Liver (tissue), 3 donors: ENCODE measurements at regions not wholly inside any gene's neighbourhood (a gene's known extent, or its start where the extent isn't known, plus 50 kb on each side); places are given as distances from the start of the nearest gene placed in this dataset.

Source experiments
- EGR1 ChIP-seq, 2 donors: IDR thresholded peaks; 2 replicates each; pipeline ENCODE4 v1.6.1; 2016 to 2018; ENCODE audit warnings: antibody characterized with exemption in 2 of 2, low read depth in 2 of 2
- GABPA ChIP-seq, 2 donors: IDR thresholded peaks in 1 of 2; conservative IDR thresholded peaks in 1 of 2; 2 replicates each; pipeline ENCODE4 v1.6.1; 2016; ENCODE audit warnings: antibody characterized with exemption in 2 of 2, mild to moderate bottlenecking in 1 of 2, moderate library complexity in 1 of 2
- SP1 ChIP-seq: IDR thresholded peaks from 2 replicates; pipeline ENCODE4 v1.6.1; 2018; ENCODE audit warnings: antibody characterized with exemption, mild to moderate bottlenecking
- TAF1 ChIP-seq: conservative IDR thresholded peaks from 2 replicates; pipeline ENCODE4 v1.6.1; 2016; ENCODE audit warnings: antibody characterized with exemption, mild to moderate bottlenecking
- TF ChIP-seq, protein P1 (sequence below): fragments of 150-350 bp; IDR thresholded peaks from 2 replicates; pipeline ENCODE4 v1.5.1; 2017; ENCODE audit warnings: improper control_type of control experiment, low read depth, low read length; ENCODE audit not compliant: missing input control
- TF ChIP-seq, protein P2 (sequence below): IDR thresholded peaks from 2 replicates; pipeline ENCODE4 v1.6.1; 2016; ENCODE audit warnings: antibody characterized with exemption
- donor health status: healthy.
- donor health status: healthy.

DNA sequence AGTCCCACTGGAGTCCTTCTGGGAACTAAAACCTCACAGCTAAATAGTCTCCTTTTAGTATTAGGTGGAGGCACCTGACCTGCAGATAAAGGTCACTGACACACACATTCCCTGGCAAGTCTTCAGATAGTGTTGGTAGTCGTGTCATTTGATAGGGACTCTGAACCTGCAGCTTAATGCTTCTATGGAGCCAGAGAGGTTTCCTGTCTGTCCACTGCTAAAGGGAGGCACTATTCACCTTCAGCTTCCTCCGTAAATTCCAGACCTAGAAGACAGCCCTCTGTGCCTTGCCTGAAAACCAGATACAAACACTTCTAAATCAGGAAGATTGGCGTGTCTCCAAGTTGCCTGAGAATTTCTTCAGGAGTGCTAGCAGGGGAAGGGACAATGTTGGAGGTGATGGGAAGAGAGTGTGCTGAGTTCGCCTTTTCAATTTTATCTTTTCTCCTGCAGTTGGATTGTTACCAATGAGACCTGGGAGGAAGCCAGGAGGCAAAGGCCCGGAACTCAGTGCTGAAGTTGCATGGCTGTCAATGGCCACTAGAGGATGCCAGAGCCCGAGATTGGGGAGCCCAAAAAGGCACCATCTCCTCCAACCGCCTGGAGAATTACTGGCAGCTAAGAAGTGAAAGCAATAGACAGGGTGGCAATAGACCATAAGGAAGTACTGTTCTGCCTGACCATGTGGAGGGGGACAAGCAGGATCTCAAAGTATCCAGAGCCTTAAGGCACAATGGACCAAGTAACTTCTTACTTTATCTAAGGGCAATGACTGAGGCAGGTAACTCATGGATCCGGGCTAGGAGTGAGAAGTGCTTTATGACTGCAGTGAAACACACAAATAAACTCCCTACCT is 81.6 kb upstream of the SCAF11 start:
- TF ChIP-seq GABPA (IDR thresholded peaks at IDR 0.05 in 1 of 2, conservative IDR thresholded peaks at IDR 0.05 in 1 of 2) (no peak), EGR1 (IDR thresholded peaks at IDR 0.05; ENCODE audit: low read depth in 2 of 2) (no peak), SP1 (no peak), TAF1 (no peak)
- TF ChIP-seq, protein P1, sequence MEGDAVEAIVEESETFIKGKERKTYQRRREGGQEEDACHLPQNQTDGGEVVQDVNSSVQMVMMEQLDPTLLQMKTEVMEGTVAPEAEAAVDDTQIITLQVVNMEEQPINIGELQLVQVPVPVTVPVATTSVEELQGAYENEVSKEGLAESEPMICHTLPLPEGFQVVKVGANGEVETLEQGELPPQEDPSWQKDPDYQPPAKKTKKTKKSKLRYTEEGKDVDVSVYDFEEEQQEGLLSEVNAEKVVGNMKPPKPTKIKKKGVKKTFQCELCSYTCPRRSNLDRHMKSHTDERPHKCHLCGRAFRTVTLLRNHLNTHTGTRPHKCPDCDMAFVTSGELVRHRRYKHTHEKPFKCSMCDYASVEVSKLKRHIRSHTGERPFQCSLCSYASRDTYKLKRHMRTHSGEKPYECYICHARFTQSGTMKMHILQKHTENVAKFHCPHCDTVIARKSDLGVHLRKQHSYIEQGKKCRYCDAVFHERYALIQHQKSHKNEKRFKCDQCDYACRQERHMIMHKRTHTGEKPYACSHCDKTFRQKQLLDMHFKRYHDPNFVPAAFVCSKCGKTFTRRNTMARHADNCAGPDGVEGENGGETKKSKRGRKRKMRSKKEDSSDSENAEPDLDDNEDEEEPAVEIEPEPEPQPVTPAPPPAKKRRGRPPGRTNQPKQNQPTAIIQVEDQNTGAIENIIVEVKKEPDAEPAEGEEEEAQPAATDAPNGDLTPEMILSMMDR: peak; percentile 95
- TF ChIP-seq, protein P2, sequence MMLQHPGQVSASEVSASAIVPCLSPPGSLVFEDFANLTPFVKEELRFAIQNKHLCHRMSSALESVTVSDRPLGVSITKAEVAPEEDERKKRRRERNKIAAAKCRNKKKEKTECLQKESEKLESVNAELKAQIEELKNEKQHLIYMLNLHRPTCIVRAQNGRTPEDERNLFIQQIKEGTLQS: no peak
